HepG2 (cell line): ENCODE measurements at regions not wholly inside any gene's neighbourhood (a gene's known extent, or its start where the extent isn't known, plus 50 kb on each side); places are given as distances from the start of the nearest gene placed in this dataset.

Experiments
- ATAC-seq: fragments of 200-7000 bp; cut with Tn5 transposase; 3 replicates; pipeline ENCODE4 v1.9.1; 2020; ENCODE audit warnings: mild to moderate bottlenecking, moderate library complexity
- BruUV-seq: library from RNA; stranded (reverse); fragments of 400-500 nt; replicated peaks from 2 replicates; lab custom pipeline; 2021; lab: Mats Ljungman, UMichigan
- CTCF ChIA-PET: fragments of 300-600 bp; formaldehyde crosslinking; extraction: SDS; loops from one replicate; lab custom pipeline; 2021; ENCODE audit warnings: low total read pairs, inconsistent platforms, low intra/inter-chr PET ratio; lab: Yijun Ruan, JAX
- POLR2A ChIA-PET: fragments of 350-600 bp; sonication (Branson Sonifier 250); formaldehyde crosslinking; loops from one replicate; lab custom pipeline; 2020; ENCODE audit warnings: antibody characterized with exemption, inconsistent platforms; lab: Yijun Ruan, JAX
- DNase-seq: peaks from one replicate; pipeline ENCODE4 v3.0.0-alpha.2; 2015; ENCODE audit warnings: low spot score
- FAIRE-seq: peaks from 3 replicates; lab custom pipeline; 2011; peaks lifted over from hg19 to GRCh38; lab: Jason Lieb, UNC
- H2AFZ ChIP-seq: one replicate; pipeline ENCODE4 v1.6.1; 2011; ENCODE audit warnings: low read length, inconsistent platforms
- H3K27ac ChIP-seq: fragments of 300-600 bp; 3 replicates; pipeline ENCODE4 v1.8.0; 2011; ENCODE audit warnings: mixed run types, mild to moderate bottlenecking, mixed read lengths, low read length, inconsistent platforms; ENCODE audit not compliant: insufficient read depth; ENCODE audit errors: extremely low read length
- H3K27me3 ChIP-seq, 2 experiments: fragments of 200-600 bp in 1 of 2; 2 replicates in 1 of 2; 3 replicates in 1 of 2; pipeline versions ENCODE4 v1.6.0 to v1.8.0; 2011; ENCODE audit warnings: low read length in 2 of 2, mild to moderate bottlenecking in 2 of 2, moderate library complexity in 2 of 2, inconsistent platforms in 1 of 2; ENCODE audit not compliant: insufficient read depth in 2 of 2, control insufficient read depth in 1 of 2
- H3K36me3 ChIP-seq, 2 experiments: fragments of 200-600 bp in 1 of 2; replicated peaks in 1 of 2; 2 replicates in 1 of 2; 3 replicates in 1 of 2; pipeline versions ENCODE4 v1.5.1 to v1.8.0; 2011; ENCODE audit warnings: low read length in 2 of 2, inconsistent platforms in 1 of 2; ENCODE audit not compliant: insufficient read depth in 2 of 2, control insufficient read depth in 1 of 2
- H3K4me1 ChIP-seq: 2 replicates; pipeline ENCODE4 v1.5.1; 2012; ENCODE audit warnings: low read length, inconsistent platforms; ENCODE audit not compliant: insufficient read depth
- H3K4me2 ChIP-seq: 2 replicates; pipeline ENCODE4 v1.6.0; 2011; ENCODE audit warnings: low read depth, low read length, inconsistent platforms
- H3K4me3 ChIP-seq, 3 experiments: fragments of 200-600 bp in 1 of 3; sonication (generic), shearing (Covaris generic) in 1 of 3; replicated peaks in 1 of 3; 2 replicates each; pipeline ENCODE4 v1.5.1; 2011 to 2016; ENCODE audit warnings: low read length in 3 of 3, inconsistent platforms in 2 of 3, low read depth in 2 of 3, mild to moderate bottlenecking in 2 of 3, control low read depth in 1 of 3, mixed read lengths in 1 of 3; ENCODE audit not compliant: insufficient read depth in 1 of 3
- H3K79me2 ChIP-seq: one replicate; pipeline ENCODE4 v1.6.1; 2011; ENCODE audit warnings: low read length, inconsistent platforms; ENCODE audit not compliant: insufficient read depth
- H3K9ac ChIP-seq: 2 replicates; pipeline ENCODE4 v1.6.0; 2011; ENCODE audit warnings: mild to moderate bottlenecking, low read depth, low read length, inconsistent platforms; ENCODE audit not compliant: insufficient read depth
- H3K9me3 ChIP-seq: 2 replicates; pipeline ENCODE4 v1.5.1; 2012; ENCODE audit warnings: mild to moderate bottlenecking, low read length
- H4K20me1 ChIP-seq: 2 replicates; pipeline ENCODE4 v1.6.0; 2011; ENCODE audit warnings: inconsistent platforms, mild to moderate bottlenecking, low read length, moderate library complexity; ENCODE audit not compliant: insufficient read depth
- MAFF ChIP-seq: IDR thresholded peaks from 2 replicates; pipeline ENCODE4 v1.6.1; 2011; ENCODE audit warnings: low read depth, low read length, improper control_type of control experiment
- MAFK ChIP-seq, 2 experiments: IDR thresholded peaks in 1 of 2; conservative IDR thresholded peaks in 1 of 2; 2 replicates each; pipeline ENCODE4 v1.6.1; 2011; ENCODE audit warnings: improper control_type of control experiment in 2 of 2, low read length in 2 of 2
- PLRG1 ChIP-seq: fragments of 450-650 bp; conservative IDR thresholded peaks from 2 replicates; pipeline ENCODE4 v1.6.1; 2016
- SAP130 ChIP-seq: IDR thresholded peaks from 2 replicates; pipeline ENCODE4 v1.6.1; 2016; ENCODE audit warnings: low read depth
- WGBS: methylation state at CpG from one replicate; pipeline ENCODE4 v1.1.6; 2017; ENCODE audit warnings: low lambda C conversion rate; 5-methylcytosine and 5-hydroxymethylcytosine counted together
- in situ Hi-C: cut with HindIII; loops from 2 replicates; pipeline ENCODE4 v1.10.0; 2017; ENCODE audit warnings: low pct_unique_long_range_greater_than_20kb; ENCODE audit not compliant: extremely low pct_ligation_motif_present
- intact Hi-C: fragments of 100-400 bp; cut with micrococcal nuclease; formaldehyde crosslinking; loops from one replicate; pipeline ENCODE4 v1.10.0; 2022; ENCODE audit not compliant: unreplicated experiment
- TF ChIP-seq, protein P1 (sequence below): IDR thresholded peaks from 2 replicates; pipeline ENCODE4 v1.6.1; 2016; ENCODE audit warnings: mild to moderate bottlenecking
- TF ChIP-seq, protein P2 (sequence below): sonication (generic); formaldehyde crosslinking; IDR thresholded peaks from 2 replicates; pipeline ENCODE4 v1.9.0; 2022; ENCODE audit warnings: low read depth, missing genetic modification reagents

GRCh38 chr4:13705521-13706041 lies 78.1 kb upstream of the BOD1L1 start:
- no peaks in the 10 kb centered on the region for H3K36me3 ChIP-seq
- CTCF ChIA-PET = no interaction called here
- H3K4me3 ChIP-seq = no peak overlapping the region
- H3K9ac ChIP-seq = no peak overlapping the region
- 0 out of 2 replicates have a peak, but pooled peaks have one; percentile 6 for TF ChIP-seq MAFF
- no peak for TF ChIP-seq PLRG1
- peak in 1 of 2 experiments; percentile 32; a peak in 1 of 4 replicates for TF ChIP-seq MAFK (conservative IDR thresholded peaks at IDR 0.05 in 1 of 2, IDR thresholded peaks at IDR 0.05 in 1 of 2; ENCODE audit: low read length in 2 of 2)
- TF ChIP-seq, all 625 proteins: peak for 2
- peaks cover 12% of the 10 kb centered on the region for H3K4me1 ChIP-seq
- BruUV-seq = no TSS peak
- intact Hi-C loops (no loop called here), in situ Hi-C loops (no loop called here)
- no peak overlapping the region for H3K27ac ChIP-seq
- peak; percentile 77 for ATAC-seq
- no peak for DNase-seq
- 26% methylated on average over 7 of the region's 9 CpGs for WGBS
- no peak for FAIRE-seq
- POLR2A ChIA-PET = no interaction called here
- H3K79me2 ChIP-seq = no peaks in the 10 kb centered on the region
- 0 out of 2 replicates have a peak, but pooled peaks cover 7% of the 10 kb centered on the region for H3K9me3 ChIP-seq
- H4K20me1 ChIP-seq = no peaks in the 10 kb centered on the region
- no peak overlapping the region for H2AFZ ChIP-seq
- H3K27me3 ChIP-seq = no peaks in the 10 kb centered on the region; a peak in 1 of 5 replicates
- no peak overlapping the region for H3K4me2 ChIP-seq

DNA sequence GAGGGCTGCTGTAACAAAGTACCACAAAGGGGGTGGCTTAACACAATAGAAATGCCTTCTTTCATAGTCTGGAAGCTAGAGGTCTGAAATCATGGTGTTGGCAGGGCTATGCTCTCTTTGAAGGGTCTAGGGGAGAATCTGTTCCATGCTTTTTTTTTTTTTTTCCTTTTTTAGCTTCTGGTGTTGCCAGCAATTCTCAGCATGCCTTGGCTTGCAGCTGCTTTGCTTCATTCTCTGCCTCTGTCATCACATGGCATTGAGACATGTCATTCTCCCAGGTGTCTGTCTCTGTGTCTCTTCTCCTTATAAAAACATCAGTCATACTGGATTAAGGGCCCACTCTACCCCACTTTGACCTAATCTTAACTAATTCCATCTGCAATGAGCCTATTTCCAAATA lies 78.6 kb upstream of the BOD1L1 start:
- no peak overlapping the region for H3K4me2 ChIP-seq
- in situ Hi-C loops = no loop called here

More for the DNA sequence above, 78.6 kb upstream of the BOD1L1 start:
- TF ChIP-seq, protein P1, sequence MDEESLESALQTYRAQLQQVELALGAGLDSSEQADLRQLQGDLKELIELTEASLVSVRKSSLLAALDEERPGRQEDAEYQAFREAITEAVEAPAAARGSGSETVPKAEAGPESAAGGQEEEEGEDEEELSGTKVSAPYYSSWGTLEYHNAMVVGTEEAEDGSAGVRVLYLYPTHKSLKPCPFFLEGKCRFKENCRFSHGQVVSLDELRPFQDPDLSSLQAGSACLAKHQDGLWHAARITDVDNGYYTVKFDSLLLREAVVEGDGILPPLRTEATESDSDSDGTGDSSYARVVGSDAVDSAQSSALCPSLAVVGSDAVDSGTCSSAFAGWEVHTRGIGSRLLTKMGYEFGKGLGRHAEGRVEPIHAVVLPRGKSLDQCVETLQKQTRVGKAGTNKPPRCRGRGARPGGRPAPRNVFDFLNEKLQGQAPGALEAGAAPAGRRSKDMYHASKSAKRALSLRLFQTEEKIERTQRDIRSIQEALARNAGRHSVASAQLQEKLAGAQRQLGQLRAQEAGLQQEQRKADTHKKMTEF = no peak
- no peak for TF ChIP-seq SAP130 (CRISPR knock-in tag)
- TF ChIP-seq, protein P2, sequence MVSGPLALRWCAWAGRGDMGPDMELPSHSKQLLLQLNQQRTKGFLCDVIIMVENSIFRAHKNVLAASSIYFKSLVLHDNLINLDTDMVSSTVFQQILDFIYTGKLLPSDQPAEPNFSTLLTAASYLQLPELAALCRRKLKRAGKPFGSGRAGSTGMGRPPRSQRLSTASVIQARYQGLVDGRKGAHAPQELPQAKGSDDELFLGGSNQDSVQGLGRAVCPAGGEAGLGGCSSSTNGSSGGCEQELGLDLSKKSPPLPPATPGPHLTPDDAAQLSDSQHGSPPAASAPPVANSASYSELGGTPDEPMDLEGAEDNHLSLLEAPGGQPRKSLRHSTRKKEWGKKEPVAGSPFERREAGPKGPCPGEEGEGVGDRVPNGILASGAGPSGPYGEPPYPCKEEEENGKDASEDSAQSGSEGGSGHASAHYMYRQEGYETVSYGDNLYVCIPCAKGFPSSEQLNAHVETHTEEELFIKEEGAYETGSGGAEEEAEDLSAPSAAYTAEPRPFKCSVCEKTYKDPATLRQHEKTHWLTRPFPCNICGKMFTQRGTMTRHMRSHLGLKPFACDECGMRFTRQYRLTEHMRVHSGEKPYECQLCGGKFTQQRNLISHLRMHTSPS = no peak
- Histone ChIP-seq H2AFZ (no peak overlapping the region), H3K9me3 (0 out of 2 replicates have a peak, but pooled peaks cover 7% of the 10 kb centered on the region), H3K4me3 (no peak overlapping the region), H3K4me1 (peaks cover 12% of the 10 kb centered on the region), H3K9ac (no peak overlapping the region), H3K27me3 (no peaks in the 10 kb centered on the region; a peak in 1 of 5 replicates), H3K27ac (no peak overlapping the region), H3K36me3 (no peaks in the 10 kb centered on the region), H4K20me1 (no peaks in the 10 kb centered on the region), H3K79me2 (no peaks in the 10 kb centered on the region)
- no peak for DNase-seq
- intact Hi-C loops = no loop called here
- no peak for FAIRE-seq
- POLR2A ChIA-PET = no interaction called here
- CTCF ChIA-PET = no interaction called here
- no peak for ATAC-seq
- no TSS peak for BruUV-seq
